Upper lobe of left lung (tissue), 6 donors: ENCODE measurements at regions not wholly inside any gene's neighbourhood (a gene's known extent, or its start where the extent isn't known, plus 50 kb on each side); places are given as distances from the start of the nearest gene placed in this dataset.

Experiments used
- ATAC-seq, 2 donors: fragments of 200-7000 bp; cut with Tn5 transposase; one replicate each; pipeline ENCODE4 v1.9.1; 2022; ENCODE audit warnings: mild to moderate bottlenecking in 2 of 2, moderate library complexity in 2 of 2; ENCODE audit not compliant: low FRiP score in 2 of 2
- DNase-seq, 2 donors: peaks; one replicate each; pipeline ENCODE4 v3.0.0-alpha.2; 2019 to 2020
- H3K27ac ChIP-seq, 4 donors: fragments of 200-600 bp; sonication (generic); one replicate each; pipeline ENCODE4 v1.5.1; 2016 to 2019
- H3K27me3 ChIP-seq, 4 donors: fragments of 200-600 bp; sonication (generic); one replicate each; pipeline ENCODE4 v1.5.1; 2017 to 2019
- H3K36me3 ChIP-seq, 4 donors: fragments of 200-600 bp; sonication (generic); one replicate each; pipeline ENCODE4 v1.5.1; 2016 to 2019
- H3K4me1 ChIP-seq, 4 donors: fragments of 200-600 bp; sonication (generic); one replicate each; pipeline ENCODE4 v1.5.1; 2018 to 2019
- H3K4me3 ChIP-seq, 4 donors: fragments of 200-600 bp; sonication (generic); one replicate each; pipeline ENCODE4 v1.5.1; 2017 to 2019; ENCODE audit warnings: mild to moderate bottlenecking in 2 of 4, moderate library complexity in 1 of 4
- H3K9me3 ChIP-seq, 4 donors: fragments of 200-600 bp; sonication (generic); one replicate each; pipeline ENCODE4 v1.5.1; 2018 to 2019
- CTCF ChIP-seq, 6 experiments: fragments of 450-650 bp in 4 of 6; fragments of 200-600 bp in 2 of 6; sonication (generic) in 2 of 6; IDR thresholded peaks; one replicate each; pipeline ENCODE4 v1.5.1; 2016 to 2019; ENCODE audit warnings: antibody characterized with exemption in 6 of 6
- EP300 ChIP-seq, 4 donors: sonication (generic); formaldehyde crosslinking; IDR thresholded peaks; one replicate each; pipeline ENCODE4 v1.5.1; 2017; ENCODE audit warnings: antibody characterized with exemption in 4 of 4, control low read depth in 2 of 4
- POLR2A ChIP-seq, 4 donors: fragments of 450-650 bp; IDR thresholded peaks; one replicate each; pipeline ENCODE4 v1.5.1; 2016 to 2017; ENCODE audit warnings: antibody characterized with exemption in 4 of 4, mild to moderate bottlenecking in 2 of 4
- POLR2AphosphoS5 ChIP-seq, 2 donors: sonication (generic); formaldehyde crosslinking; IDR thresholded peaks; one replicate each; pipeline ENCODE4 v1.5.1; 2017; ENCODE audit warnings: antibody characterized with exemption in 2 of 2
- WGBS, 2 donors: methylation state at CpG; one replicate each; pipeline ENCODE4 v1.1.5; 2017 to 2018; 5-methylcytosine and 5-hydroxymethylcytosine counted together
- donor health status: DM: no; HTN: no; CAD: no; lungs with moderate emphysema.
- donor health status: DM: no; HTN: yes; CAD: no; lungs with severe emphysema.

- no peaks in the 10 kb centered on the region for H3K9me3 ChIP-seq
- no peaks in the 10 kb centered on the region for H3K27me3 ChIP-seq
- no peaks in the 10 kb centered on the region for H3K4me1 ChIP-seq
- no peak overlapping the region for H3K4me3 ChIP-seq
- TF ChIP-seq POLR2AphosphoS5 (IDR thresholded peaks at IDR 0.05) (no peak), CTCF (IDR thresholded peaks at IDR 0.05) (no peak), EP300 (IDR thresholded peaks at IDR 0.05) (no peak), POLR2A (IDR thresholded peaks at IDR 0.05) (no peak)
- ATAC-seq (no peak), DNase-seq (no peak)
- H3K36me3 ChIP-seq: no peaks in the 10 kb centered on the region
- no peak overlapping the region for H3K27ac ChIP-seq
Observed at GRCh38 chr2:18154812-18155211, 276.3 kb downstream of the KCNS3 start.

- WGBS, 2 donors: 92 to 95% methylated on average over 3 of the region's 3 CpGs
- H3K36me3 ChIP-seq: no peaks in the 10 kb centered on the region
- TF ChIP-seq EP300 (IDR thresholded peaks at IDR 0.05) (no peak), POLR2A (IDR thresholded peaks at IDR 0.05) (no peak), CTCF (IDR thresholded peaks at IDR 0.05) (no peak), POLR2AphosphoS5 (IDR thresholded peaks at IDR 0.05) (no peak)
- H3K4me3 ChIP-seq: no peak overlapping the region
- H3K4me1 ChIP-seq: no peaks in the 10 kb centered on the region
- no peaks in the 10 kb centered on the region for H3K9me3 ChIP-seq
- no peak overlapping the region for H3K27ac ChIP-seq
- no peak for ATAC-seq
- H3K27me3 ChIP-seq: no peaks in the 10 kb centered on the region
- DNase-seq: no peak
Observed at GRCh38 chr2:18154259-18154658, 275.8 kb downstream of the KCNS3 start.

GRCh38 chr2:18153741-18154140, 275.3 kb downstream of the KCNS3 start:
- ATAC-seq: no peak
- 70 to 89% methylated on average over 1 of the region's 1 CpG for WGBS, 2 donors

GRCh38 chr2:18151237-18151636, 272.8 kb downstream of the KCNS3 start:
- H3K36me3 ChIP-seq: no peaks in the 10 kb centered on the region
- TF ChIP-seq POLR2AphosphoS5 (IDR thresholded peaks at IDR 0.05) (no peak), CTCF (IDR thresholded peaks at IDR 0.05) (no peak), POLR2A (IDR thresholded peaks at IDR 0.05) (no peak), EP300 (IDR thresholded peaks at IDR 0.05) (no peak)
- H3K9me3 ChIP-seq: no peaks in the 10 kb centered on the region
- no peaks in the 10 kb centered on the region for H3K4me1 ChIP-seq
- DNase-seq (no peak), ATAC-seq (no peak)
- no peak overlapping the region for H3K4me3 ChIP-seq
- H3K27me3 ChIP-seq: no peaks in the 10 kb centered on the region
- H3K27ac ChIP-seq: no peak overlapping the region
- 82 to 93% methylated on average over 4 of the region's 4 CpGs for WGBS, 2 donors

More at GRCh38 chr2:18153741-18154140, 275.3 kb downstream of the KCNS3 start:
- H3K36me3 ChIP-seq: no peaks in the 10 kb centered on the region
- no peak overlapping the region for H3K27ac ChIP-seq
- no peak for TF ChIP-seq EP300 (IDR thresholded peaks at IDR 0.05)
- TF ChIP-seq CTCF (IDR thresholded peaks at IDR 0.05): no peak
- no peak for TF ChIP-seq POLR2A (IDR thresholded peaks at IDR 0.05)
- TF ChIP-seq POLR2AphosphoS5 (IDR thresholded peaks at IDR 0.05): no peak
- H3K4me1 ChIP-seq: no peaks in the 10 kb centered on the region
- no peak for DNase-seq
- H3K9me3 ChIP-seq: no peaks in the 10 kb centered on the region
- H3K27me3 ChIP-seq: no peaks in the 10 kb centered on the region
- no peak overlapping the region for H3K4me3 ChIP-seq

- Histone ChIP-seq H3K9me3 (no peaks in the 10 kb centered on the region), H3K27me3 (no peaks in the 10 kb centered on the region), H3K27ac (no peak overlapping the region), H3K4me3 (no peak overlapping the region), H3K36me3 (no peaks in the 10 kb centered on the region), H3K4me1 (no peaks in the 10 kb centered on the region)
- TF ChIP-seq EP300 (IDR thresholded peaks at IDR 0.05): no peak
- TF ChIP-seq CTCF (IDR thresholded peaks at IDR 0.05): peak; percentile 29 to 61 (median 48)
- DNase-seq: no peak
- ATAC-seq: no peak
- WGBS, 2 donors: 14 to 17% methylated on average over 3 of the region's 3 CpGs
Observed at GRCh38 chr2:18149660-18150246, 271.3 kb downstream of the KCNS3 start.
